Mesenchymal stem cell (in vitro differentiated cells and primary cell): ENCODE measurements at regions not wholly inside any gene's neighbourhood (a gene's known extent, or its start where the extent isn't known, plus 50 kb on each side); places are given as distances from the start of the nearest gene placed in this dataset.

Experiments used
- DNase-seq: peaks from one replicate; pipeline ENCODE4 v3.0.0-alpha.2; 2013
- H2AFZ ChIP-seq: one replicate; pipeline ENCODE4 v1.6.1; 2013; ENCODE audit warnings: low read depth, mild to moderate bottlenecking, control low read depth, inconsistent platforms, low read length, moderate library complexity
- H2AK5ac ChIP-seq: 2 replicates; pipeline ENCODE4 v1.6.1; 2013; ENCODE audit warnings: low read length, moderate library complexity, mild to moderate bottlenecking, inconsistent platforms; ENCODE audit not compliant: severe bottlenecking
- H2BK120ac ChIP-seq: one replicate; pipeline ENCODE4 v1.6.1; 2013; ENCODE audit warnings: low read depth, mild to moderate bottlenecking, inconsistent platforms, low read length, moderate library complexity
- H2BK12ac ChIP-seq, 2 experiments: one replicate each; pipeline ENCODE4 v1.6.1; 2013; ENCODE audit warnings: inconsistent platforms in 2 of 2, low read length in 2 of 2, mild to moderate bottlenecking in 2 of 2, moderate library complexity in 2 of 2, control low read depth in 1 of 2
- H2BK15ac ChIP-seq: one replicate; pipeline ENCODE4 v1.6.1; 2013; ENCODE audit warnings: mild to moderate bottlenecking, low read depth, inconsistent platforms; ENCODE audit not compliant: poor library complexity, severe bottlenecking
- H2BK5ac ChIP-seq: 2 replicates; pipeline ENCODE4 v1.6.1; 2013; ENCODE audit warnings: low read depth, mild to moderate bottlenecking, low read length, control low read depth, inconsistent platforms; ENCODE audit not compliant: poor library complexity, severe bottlenecking
- H3K14ac ChIP-seq, 2 experiments: one replicate each; pipeline ENCODE4 v1.6.1; 2013; ENCODE audit warnings: inconsistent platforms in 2 of 2, low read length in 2 of 2, control low read depth in 1 of 2, mild to moderate bottlenecking in 1 of 2, moderate library complexity in 1 of 2
- H3K18ac ChIP-seq, 2 experiments: one replicate each; pipeline ENCODE4 v1.6.1; 2013; ENCODE audit warnings: inconsistent platforms in 2 of 2, low read length in 2 of 2, control low read depth in 1 of 2, low read depth in 1 of 2, mild to moderate bottlenecking in 1 of 2
- H3K23ac ChIP-seq, 2 experiments: one replicate each; pipeline ENCODE4 v1.6.1; 2013; ENCODE audit warnings: inconsistent platforms in 2 of 2, low read length in 2 of 2, mild to moderate bottlenecking in 2 of 2, moderate library complexity in 2 of 2, control low read depth in 1 of 2
- H3K27ac ChIP-seq: 2 replicates; pipeline ENCODE4 v1.5.1; 2013; ENCODE audit warnings: mild to moderate bottlenecking, moderate library complexity, low read length, control low read depth, inconsistent platforms; ENCODE audit not compliant: poor library complexity, severe bottlenecking
- H3K27me3 ChIP-seq, 2 experiments: 2 replicates each; pipeline versions ENCODE4 v1.6.1 to v1.7.0; 2013; ENCODE audit warnings: low read length in 2 of 2, mild to moderate bottlenecking in 2 of 2, moderate library complexity in 2 of 2, control low read depth in 1 of 2, inconsistent platforms in 1 of 2; ENCODE audit not compliant: control insufficient read depth in 1 of 2, insufficient read depth in 1 of 2
- H3K36me3 ChIP-seq, 2 experiments: 2 replicates each; pipeline versions ENCODE4 v1.6.1 to v1.7.0; 2013; ENCODE audit warnings: low read length in 2 of 2, control low read depth in 1 of 2, inconsistent platforms in 1 of 2, low read depth in 1 of 2, mild to moderate bottlenecking in 1 of 2; ENCODE audit not compliant: insufficient read depth in 2 of 2, control insufficient read depth in 1 of 2
- H3K4ac ChIP-seq, 2 experiments: one replicate each; pipeline ENCODE4 v1.6.1; 2013; ENCODE audit warnings: inconsistent platforms in 2 of 2, low read length in 2 of 2, mild to moderate bottlenecking in 2 of 2, moderate library complexity in 2 of 2, control low read depth in 1 of 2, low read depth in 1 of 2
- H3K4me1 ChIP-seq: 2 replicates; pipeline ENCODE4 v1.6.1; 2013; ENCODE audit warnings: low read depth, low read length, control low read depth; ENCODE audit not compliant: control insufficient read depth, insufficient read depth
- H3K4me2 ChIP-seq: 2 replicates; pipeline ENCODE4 v1.6.1; 2013; ENCODE audit warnings: low read length, mild to moderate bottlenecking, inconsistent platforms; ENCODE audit not compliant: poor library complexity, severe bottlenecking
- H3K4me3 ChIP-seq, 2 experiments: 2 replicates each; pipeline versions ENCODE4 v1.5.1 to v1.7.0; 2013; ENCODE audit warnings: low read length in 2 of 2, mild to moderate bottlenecking in 2 of 2, control low read depth in 1 of 2, low read depth in 1 of 2; ENCODE audit not compliant: insufficient read depth in 1 of 2
- H3K79me1 ChIP-seq: replicated peaks from 2 replicates; pipeline ENCODE4 v1.6.1; 2013; ENCODE audit warnings: mild to moderate bottlenecking, control low read depth, low read length, inconsistent platforms; ENCODE audit not compliant: poor library complexity, severe bottlenecking
- H3K9ac ChIP-seq: 2 replicates; pipeline ENCODE4 v1.7.0; 2013; ENCODE audit warnings: mild to moderate bottlenecking, low read length, moderate library complexity
- H3K9me3 ChIP-seq: 2 replicates; pipeline ENCODE4 v1.7.0; 2013; ENCODE audit warnings: mild to moderate bottlenecking, low read length; ENCODE audit not compliant: control insufficient read depth
- H4K8ac ChIP-seq: one replicate; pipeline ENCODE4 v1.6.1; 2013; ENCODE audit warnings: inconsistent platforms, mild to moderate bottlenecking, low read length, moderate library complexity
- H4K91ac ChIP-seq: one replicate; pipeline ENCODE4 v1.6.1; 2013; ENCODE audit warnings: mild to moderate bottlenecking, low read length, inconsistent platforms
- WGBS: methylation state at CpG from one replicate; pipeline ENCODE4 v1.1.7; 2013; ENCODE audit warnings: mixed read lengths; 5-methylcytosine and 5-hydroxymethylcytosine counted together

- DNase-seq: peak; percentile 61
- Histone ChIP-seq H3K27ac (no peak overlapping the region), H3K36me3 (no peaks in the 10 kb centered on the region), H3K4me1 (peaks cover 2% of the 10 kb centered on the region), H2BK120ac (no peak overlapping the region), H3K9me3 (no peaks in the 10 kb centered on the region), H3K4me3 (no peak overlapping the region), H2AFZ (no peak overlapping the region), H3K79me1 (no peaks in the 10 kb centered on the region), H3K9ac (no peak overlapping the region), H4K8ac (no peak overlapping the region), H3K4me2 (no peak overlapping the region), H3K23ac (no peak overlapping the region), H2BK15ac (no peak overlapping the region), H3K18ac (no peak overlapping the region), H2BK12ac (no peak overlapping the region), H2AK5ac (no peak overlapping the region), H3K4ac (no peak overlapping the region), H4K91ac (no peak overlapping the region), H2BK5ac (no peak overlapping the region), H3K14ac (no peak overlapping the region), H3K27me3 (no peaks in the 10 kb centered on the region)
- WGBS: 33% methylated on average over 1 of the region's 1 CpG
These were observed 523.7 kb upstream of the HTR2A start for GRCh38 chr13:47420568-47420967.

- Histone ChIP-seq H4K91ac (no peak overlapping the region), H3K18ac (peak overlapping the region in 1 of 2 experiments; percentile 19), H3K4ac (peak overlapping the region in 1 of 2 experiments; percentile 24), H2BK15ac (peak overlapping the region; percentile 77), H3K36me3 (no peaks in the 10 kb centered on the region), H3K4me2 (no peak overlapping the region), H4K8ac (no peak overlapping the region), H2BK120ac (no peak overlapping the region), H2BK5ac (no peak overlapping the region), H3K23ac (no peak overlapping the region), H3K14ac (no peak overlapping the region), H3K4me3 (no peak overlapping the region), H3K27me3 (no peaks in the 10 kb centered on the region), H3K27ac (no peak overlapping the region), H2BK12ac (peak overlapping the region in 1 of 2 experiments; percentile 55), H2AK5ac (no peak overlapping the region), H3K4me1 (peaks cover 2% of the 10 kb centered on the region), H3K9ac (no peak overlapping the region), H3K79me1 (no peaks in the 10 kb centered on the region), H2AFZ (no peak overlapping the region), H3K9me3 (no peaks in the 10 kb centered on the region)
- DNase-seq: peak; percentile 19
- 100% methylated on average over 1 of the region's 1 CpG for whole genome bisulfite sequencing
These were observed 523.2 kb upstream of the HTR2A start for GRCh38 chr13:47420020-47420419.

GRCh38 chr13:47418206-47418920 is 521.5 kb upstream of the HTR2A start:
- Histone ChIP-seq H2BK12ac (no peak overlapping the region), H3K79me1 (no peaks in the 10 kb centered on the region), H4K91ac (no peak overlapping the region), H2BK120ac (no peak overlapping the region), H3K4me2 (no peak overlapping the region), H2BK15ac (no peak overlapping the region), H3K9ac (no peak overlapping the region), H3K4me1 (peaks cover 2% of the 10 kb centered on the region), H3K27me3 (no peaks in the 10 kb centered on the region), H3K27ac (no peak overlapping the region), H3K4me3 (no peak overlapping the region), H3K4ac (no peak overlapping the region), H4K8ac (no peak overlapping the region), H3K18ac (no peak overlapping the region), H3K14ac (no peak overlapping the region), H3K23ac (no peak overlapping the region), H2BK5ac (no peak overlapping the region), H3K36me3 (no peaks in the 10 kb centered on the region), H2AK5ac (no peak overlapping the region), H3K9me3 (no peaks in the 10 kb centered on the region), H2AFZ (no peak overlapping the region)
- no peak for DNase-seq
- 94% methylated on average over 3 of the region's 3 CpGs for WGBS

- H3K9ac ChIP-seq: no peak overlapping the region
- H2BK5ac ChIP-seq: no peak overlapping the region
- H3K9me3 ChIP-seq: no peaks in the 10 kb centered on the region
- H2BK12ac ChIP-seq: no peak overlapping the region
- no peak for DNase-seq
- H4K91ac ChIP-seq: no peak overlapping the region
- no peak overlapping the region for H2AFZ ChIP-seq
- no peak overlapping the region for H3K4me2 ChIP-seq
- H3K27me3 ChIP-seq: no peaks in the 10 kb centered on the region
- H3K27ac ChIP-seq: no peak overlapping the region
- H3K14ac ChIP-seq: no peak overlapping the region
- H3K4me3 ChIP-seq: no peak overlapping the region
- H4K8ac ChIP-seq: no peak overlapping the region
- H3K18ac ChIP-seq: no peak overlapping the region
- no peak overlapping the region for H2BK120ac ChIP-seq
- H3K36me3 ChIP-seq: no peaks in the 10 kb centered on the region
- H2BK15ac ChIP-seq: no peak overlapping the region
- peaks cover 2% of the 10 kb centered on the region for H3K4me1 ChIP-seq
- H2AK5ac ChIP-seq: no peak overlapping the region
- no peaks in the 10 kb centered on the region for H3K79me1 ChIP-seq
- WGBS: no CpG with 5 or more reads among the region's 2 CpGs
- H3K4ac ChIP-seq: no peak overlapping the region
- H3K23ac ChIP-seq: no peak overlapping the region
These were observed 520.6 kb upstream of the HTR2A start for GRCh38 chr13:47417485-47417884.
